Testis (tissue), 2 donors: ENCODE measurements at regions not wholly inside any gene's neighbourhood (a gene's known extent, or its start where the extent isn't known, plus 50 kb on each side); places are given as distances from the start of the nearest gene placed in this dataset.
"Not testable (repeated sequence)": the region's sequence is repeated elsewhere in the genome, so short reads cannot be mapped to it uniquely, and the experiment has no call there.

Experiments
- POLR2A ChIP-seq: fragments of 450-650 bp; IDR thresholded peaks from one replicate; pipeline ENCODE4 v1.6.1; 2017; ENCODE audit warnings: antibody characterized with exemption, mild to moderate bottlenecking, moderate library complexity
- TF ChIP-seq, protein P1 (sequence below), 3 experiments: fragments of 450-650 bp in 2 of 3; fragments of 200-600 bp in 1 of 3; sonication (generic) in 1 of 3; IDR thresholded peaks; one replicate each; pipeline ENCODE4 v1.5.1; 2016 to 2019; ENCODE audit warnings: antibody characterized with exemption in 3 of 3, mild to moderate bottlenecking in 2 of 3, moderate library complexity in 1 of 3

DNA sequence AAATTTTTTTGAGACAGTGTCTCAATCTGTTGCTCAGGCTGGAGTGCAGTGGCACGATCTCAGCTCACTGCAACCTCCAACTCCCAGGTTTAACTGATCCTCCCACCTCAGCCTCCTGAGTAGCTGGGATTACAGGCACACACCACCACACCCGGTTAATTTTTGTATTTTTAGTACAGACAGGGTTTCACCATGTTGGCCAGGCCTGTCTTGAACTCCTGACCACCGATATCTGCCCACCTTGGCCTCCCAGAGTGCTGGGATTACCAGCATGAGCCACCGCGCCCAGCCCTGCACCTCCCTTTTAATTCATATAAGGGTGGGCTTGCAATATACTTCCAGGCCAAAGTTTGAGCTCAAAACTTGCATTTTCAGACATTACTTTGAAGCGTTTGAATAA lies 223.9 kb downstream of the CRLF2 start:
- TF ChIP-seq, protein P1, sequence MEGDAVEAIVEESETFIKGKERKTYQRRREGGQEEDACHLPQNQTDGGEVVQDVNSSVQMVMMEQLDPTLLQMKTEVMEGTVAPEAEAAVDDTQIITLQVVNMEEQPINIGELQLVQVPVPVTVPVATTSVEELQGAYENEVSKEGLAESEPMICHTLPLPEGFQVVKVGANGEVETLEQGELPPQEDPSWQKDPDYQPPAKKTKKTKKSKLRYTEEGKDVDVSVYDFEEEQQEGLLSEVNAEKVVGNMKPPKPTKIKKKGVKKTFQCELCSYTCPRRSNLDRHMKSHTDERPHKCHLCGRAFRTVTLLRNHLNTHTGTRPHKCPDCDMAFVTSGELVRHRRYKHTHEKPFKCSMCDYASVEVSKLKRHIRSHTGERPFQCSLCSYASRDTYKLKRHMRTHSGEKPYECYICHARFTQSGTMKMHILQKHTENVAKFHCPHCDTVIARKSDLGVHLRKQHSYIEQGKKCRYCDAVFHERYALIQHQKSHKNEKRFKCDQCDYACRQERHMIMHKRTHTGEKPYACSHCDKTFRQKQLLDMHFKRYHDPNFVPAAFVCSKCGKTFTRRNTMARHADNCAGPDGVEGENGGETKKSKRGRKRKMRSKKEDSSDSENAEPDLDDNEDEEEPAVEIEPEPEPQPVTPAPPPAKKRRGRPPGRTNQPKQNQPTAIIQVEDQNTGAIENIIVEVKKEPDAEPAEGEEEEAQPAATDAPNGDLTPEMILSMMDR (IDR thresholded peaks at IDR 0.05) = not testable (repeated sequence)
- TF ChIP-seq POLR2A = not testable (repeated sequence)
